Activated T-helper 1 cell treated with anti-CD3 and anti-CD28 coated beads, Interleukin-12 subunit alpha, Interleukin-12 subunit beta, Interleukin-2, Interleukin-4 antibody, amounts not matched to agents 30 ng/mL and 10 ng/mL and 1 ng/mL, durations not matched to agents 14 hours and 24 hours and 36 hours (primary cell): ENCODE measurements at regions not wholly inside any gene's neighbourhood (a gene's known extent, or its start where the extent isn't known, plus 50 kb on each side); places are given as distances from the start of the nearest gene placed in this dataset.

Experiments
- DNase-seq: peaks from one replicate; pipeline ENCODE4 v3.0.0; 2021; ENCODE audit warnings: low spot score
- H3K27ac Mint-ChIP-seq: one replicate; pipeline ENCODE4 v1.8.0; 2021; ENCODE audit warnings: mild to moderate bottlenecking, mixed read lengths
- H3K27me3 Mint-ChIP-seq: one replicate; pipeline ENCODE4 v1.8.0; 2022; ENCODE audit warnings: mild to moderate bottlenecking, moderate library complexity, mixed read lengths; ENCODE audit not compliant: insufficient read depth
- H3K36me3 Mint-ChIP-seq: one replicate; pipeline ENCODE4 v1.8.0; 2021; ENCODE audit warnings: low read depth, mixed read lengths
- H3K4me1 Mint-ChIP-seq: one replicate; pipeline ENCODE4 v1.8.0; 2021; ENCODE audit warnings: low read depth, mixed read lengths
- H3K4me3 Mint-ChIP-seq: one replicate; pipeline ENCODE4 v1.8.0; 2021; ENCODE audit warnings: mild to moderate bottlenecking, moderate library complexity, mixed read lengths
- H3K9me3 Mint-ChIP-seq: one replicate; pipeline ENCODE4 v1.8.0; 2021; ENCODE audit warnings: mixed read lengths
- intact Hi-C: fragments of 100-400 bp; cut with micrococcal nuclease; formaldehyde crosslinking; loops from one replicate; pipeline ENCODE4 v1.15.1; 2024

DNA sequence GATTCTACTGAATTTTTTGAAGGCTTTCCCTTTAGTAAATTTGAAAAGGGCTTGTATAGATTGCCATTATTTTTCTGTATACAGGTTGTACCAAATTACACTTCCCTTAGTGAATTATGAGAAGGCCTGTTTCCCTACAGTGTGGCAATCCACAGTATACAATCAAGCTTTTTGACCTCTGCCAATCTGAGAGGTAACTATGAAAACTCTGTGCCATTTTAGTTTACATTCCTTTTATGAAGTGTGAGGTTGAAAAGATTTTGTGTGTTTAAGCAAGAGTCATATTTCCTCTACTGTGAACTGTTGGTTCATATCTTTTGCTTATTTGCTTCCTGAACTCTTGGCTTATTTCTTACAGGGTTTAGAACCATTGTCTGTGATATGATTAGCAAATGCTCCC is 432.5 kb downstream of the KCNA4 start:
- no peak overlapping the region for H3K27ac Mint-ChIP-seq
- no peaks in the 10 kb centered on the region for H3K4me1 Mint-ChIP-seq
- DNase-seq, result no peak
- peaks cover 19% of the 10 kb centered on the region for H3K9me3 Mint-ChIP-seq
- no peak overlapping the region for H3K4me3 Mint-ChIP-seq
- H3K27me3 Mint-ChIP-seq, result no peaks in the 10 kb centered on the region
- intact Hi-C loops, result no loop called here
- no peaks in the 10 kb centered on the region for H3K36me3 Mint-ChIP-seq

GRCh38 chr11:29578806-29579205 is 438.0 kb downstream of the KCNA4 start:
- Mint-ChIP-seq H3K27ac (no peak overlapping the region), H3K36me3 (no peaks in the 10 kb centered on the region), H3K4me1 (no peaks in the 10 kb centered on the region), H3K27me3 (no peaks in the 10 kb centered on the region), H3K4me3 (no peak overlapping the region), H3K9me3 (peaks cover 13% of the 10 kb centered on the region)
- DNase-seq, result no peak
- intact Hi-C loops, result no loop called here

- Mint-ChIP-seq H3K36me3 (no peaks in the 10 kb centered on the region), H3K9me3 (peaks cover 5% of the 10 kb centered on the region), H3K4me1 (no peaks in the 10 kb centered on the region), H3K4me3 (no peak overlapping the region), H3K27me3 (no peaks in the 10 kb centered on the region), H3K27ac (no peak overlapping the region)
- DNase-seq, result no peak
- intact Hi-C loops, result no loop called here
Measured at GRCh38 chr11:29564486-29564885, 452.3 kb downstream of the KCNA4 start.

DNA sequence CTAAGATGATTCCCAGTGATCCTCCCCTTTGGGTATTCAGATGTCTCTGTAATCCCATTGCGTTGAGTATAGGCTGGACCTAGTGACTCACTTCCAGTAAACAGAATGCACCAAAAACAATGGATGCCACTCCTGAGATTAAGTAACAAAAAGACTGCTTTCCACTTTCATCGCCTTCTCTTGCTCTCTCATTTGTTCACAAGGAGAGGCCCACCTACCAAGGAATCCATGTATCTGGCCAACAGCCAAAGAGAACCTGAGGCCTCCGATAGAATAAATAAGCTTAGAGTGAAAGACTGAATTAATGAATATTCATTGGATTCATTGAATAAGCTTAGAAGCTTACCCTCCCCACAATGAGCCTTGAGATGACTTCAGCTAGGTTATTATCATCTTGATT is 454.6 kb downstream of the KCNA4 start:
- intact Hi-C loops, result no loop called here
- H3K9me3 Mint-ChIP-seq, result peaks cover 9% of the 10 kb centered on the region
- H3K4me3 Mint-ChIP-seq, result no peak overlapping the region
- no peak overlapping the region for H3K27ac Mint-ChIP-seq
- DNase-seq, result no peak
- H3K27me3 Mint-ChIP-seq, result no peaks in the 10 kb centered on the region
- no peaks in the 10 kb centered on the region for H3K36me3 Mint-ChIP-seq
- H3K4me1 Mint-ChIP-seq, result no peaks in the 10 kb centered on the region

DNA sequence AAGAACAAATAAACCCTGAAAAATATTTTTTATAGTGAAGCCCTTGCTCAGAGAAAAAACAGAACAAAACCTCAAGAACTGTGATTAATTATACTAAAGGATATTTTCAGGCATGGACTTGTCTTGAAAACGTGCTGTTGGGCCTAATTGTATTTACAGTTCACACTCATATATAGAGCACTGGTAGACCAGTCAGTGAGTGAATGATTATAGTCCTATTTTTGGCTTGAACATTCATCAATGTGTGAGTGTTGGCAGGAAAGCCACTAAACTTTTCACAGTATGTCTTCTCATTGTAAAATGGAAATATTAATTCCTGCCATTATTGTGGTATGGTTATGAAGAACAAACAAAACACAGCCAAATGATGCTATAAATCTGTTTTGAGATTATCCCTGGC is 462.8 kb downstream of the KCNA4 start:
- peaks cover 13% of the 10 kb centered on the region for H3K9me3 Mint-ChIP-seq
- no peaks in the 10 kb centered on the region for H3K4me1 Mint-ChIP-seq
- no peak for DNase-seq

DNA sequence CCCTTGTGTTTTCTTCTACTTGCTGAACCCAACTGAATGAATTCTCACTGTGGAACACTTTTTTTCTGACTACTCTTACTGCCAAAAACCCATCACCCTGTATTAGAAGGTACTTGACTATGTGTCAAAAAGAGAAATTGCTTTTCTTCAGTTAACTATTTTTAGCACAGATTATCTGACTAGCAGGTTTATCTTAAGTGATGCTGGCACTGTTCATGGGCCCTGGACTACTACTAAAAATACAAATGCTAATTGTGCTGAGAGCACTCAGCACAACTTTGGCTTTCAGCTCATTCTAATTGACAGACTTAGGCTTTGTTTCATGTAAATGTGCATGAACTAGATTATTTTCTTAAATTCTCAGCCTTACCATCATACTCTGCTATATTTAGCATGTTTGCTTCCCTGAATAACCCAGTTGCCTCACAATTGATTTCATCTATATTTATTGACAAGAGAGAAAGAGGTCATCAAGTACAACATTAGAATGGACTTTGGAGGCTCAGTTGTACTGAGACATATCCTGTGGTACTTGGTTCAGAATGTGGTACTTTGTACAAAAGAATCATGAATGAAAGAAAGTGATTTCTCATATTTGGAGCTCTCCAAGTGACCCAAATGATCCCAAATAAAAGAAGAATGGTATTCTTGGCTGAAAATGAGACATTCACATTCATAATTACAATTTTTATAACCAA is 478.3 kb downstream of the KCNA4 start:
- H3K36me3 Mint-ChIP-seq, result no peaks in the 10 kb centered on the region
- H3K9me3 Mint-ChIP-seq, result no peaks in the 10 kb centered on the region
- H3K27me3 Mint-ChIP-seq, result no peaks in the 10 kb centered on the region
- no peak for DNase-seq
- H3K4me1 Mint-ChIP-seq, result no peaks in the 10 kb centered on the region
- no peak overlapping the region for H3K4me3 Mint-ChIP-seq
- H3K27ac Mint-ChIP-seq, result no peak overlapping the region
- intact Hi-C loops, result no loop called here

More for the DNA sequence above, 462.8 kb downstream of the KCNA4 start:
- intact Hi-C loops, result no loop called here
- Mint-ChIP-seq H3K27me3 (no peaks in the 10 kb centered on the region), H3K36me3 (no peaks in the 10 kb centered on the region), H3K27ac (no peak overlapping the region), H3K4me3 (no peak overlapping the region)

GRCh38 chr11:29534836-29535235 is 482.0 kb downstream of the KCNA4 start:
- Mint-ChIP-seq H3K27me3 (no peaks in the 10 kb centered on the region), H3K4me3 (no peak overlapping the region), H3K27ac (no peak overlapping the region), H3K9me3 (no peaks in the 10 kb centered on the region), H3K4me1 (no peaks in the 10 kb centered on the region), H3K36me3 (no peaks in the 10 kb centered on the region)
- no peak for DNase-seq
- intact Hi-C loops, result no loop called here

- no peak for DNase-seq
- Mint-ChIP-seq H3K27ac (no peak overlapping the region), H3K9me3 (no peaks in the 10 kb centered on the region), H3K4me3 (no peak overlapping the region), H3K36me3 (no peaks in the 10 kb centered on the region), H3K27me3 (no peaks in the 10 kb centered on the region), H3K4me1 (no peaks in the 10 kb centered on the region)
- intact Hi-C loops, result no loop called here
Measured at GRCh38 chr11:29530961-29531360, 485.9 kb downstream of the KCNA4 start.

GRCh38 chr11:29527391-29527936 is 489.4 kb downstream of the KCNA4 start:
- no peak for DNase-seq
- H3K27ac Mint-ChIP-seq, result no peak overlapping the region

GRCh38 chr11:29518389-29519174 is 498.2 kb downstream of the KCNA4 start:
- no peaks in the 10 kb centered on the region for H3K36me3 Mint-ChIP-seq
- no peaks in the 10 kb centered on the region for H3K4me1 Mint-ChIP-seq
- no peaks in the 10 kb centered on the region for H3K27me3 Mint-ChIP-seq
- intact Hi-C loops, result no loop called here
- DNase-seq, result no peak
- no peak overlapping the region for H3K27ac Mint-ChIP-seq
- no peak overlapping the region for H3K4me3 Mint-ChIP-seq
- peaks cover 30% of the 10 kb centered on the region for H3K9me3 Mint-ChIP-seq

More at GRCh38 chr11:29527391-29527936, 489.4 kb downstream of the KCNA4 start:
- H3K36me3 Mint-ChIP-seq, result no peaks in the 10 kb centered on the region
- intact Hi-C loops, result no loop called here
- H3K9me3 Mint-ChIP-seq, result peaks cover 8% of the 10 kb centered on the region
- no peak overlapping the region for H3K4me3 Mint-ChIP-seq
- no peaks in the 10 kb centered on the region for H3K27me3 Mint-ChIP-seq
- no peaks in the 10 kb centered on the region for H3K4me1 Mint-ChIP-seq

DNA sequence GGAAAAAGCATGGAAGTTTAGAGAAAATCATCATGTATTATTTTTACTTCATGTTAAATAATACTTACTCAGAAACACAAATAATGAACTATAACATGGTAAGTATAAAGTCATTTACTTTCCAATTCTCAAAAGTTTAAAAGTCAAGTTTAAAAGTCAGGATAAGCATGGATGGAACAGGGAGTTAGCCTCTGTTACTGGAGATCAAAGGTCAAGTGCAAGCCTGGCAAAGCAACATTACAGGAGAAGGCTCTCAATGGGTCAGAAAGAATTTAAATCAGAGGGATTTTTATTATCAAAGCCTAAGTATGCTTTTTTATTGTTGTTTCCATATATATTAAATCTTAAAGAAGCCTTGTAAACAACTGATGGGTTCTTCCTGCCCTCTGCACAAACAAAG is 505.4 kb downstream of the KCNA4 start:
- H3K36me3 Mint-ChIP-seq, result no peaks in the 10 kb centered on the region
- H3K9me3 Mint-ChIP-seq, result no peaks in the 10 kb centered on the region
- intact Hi-C loops, result no loop called here
- DNase-seq, result no peak
- H3K27me3 Mint-ChIP-seq, result no peaks in the 10 kb centered on the region
- no peak overlapping the region for H3K4me3 Mint-ChIP-seq
- H3K4me1 Mint-ChIP-seq, result no peaks in the 10 kb centered on the region
- H3K27ac Mint-ChIP-seq, result no peak overlapping the region

GRCh38 chr11:29507376-29507775 is 509.5 kb downstream of the KCNA4 start:
- Mint-ChIP-seq H3K27me3 (no peaks in the 10 kb centered on the region), H3K9me3 (no peaks in the 10 kb centered on the region), H3K36me3 (no peaks in the 10 kb centered on the region), H3K4me1 (no peaks in the 10 kb centered on the region), H3K27ac (no peak overlapping the region), H3K4me3 (no peak overlapping the region)
- intact Hi-C loops, result no loop called here
- no peak for DNase-seq

DNA sequence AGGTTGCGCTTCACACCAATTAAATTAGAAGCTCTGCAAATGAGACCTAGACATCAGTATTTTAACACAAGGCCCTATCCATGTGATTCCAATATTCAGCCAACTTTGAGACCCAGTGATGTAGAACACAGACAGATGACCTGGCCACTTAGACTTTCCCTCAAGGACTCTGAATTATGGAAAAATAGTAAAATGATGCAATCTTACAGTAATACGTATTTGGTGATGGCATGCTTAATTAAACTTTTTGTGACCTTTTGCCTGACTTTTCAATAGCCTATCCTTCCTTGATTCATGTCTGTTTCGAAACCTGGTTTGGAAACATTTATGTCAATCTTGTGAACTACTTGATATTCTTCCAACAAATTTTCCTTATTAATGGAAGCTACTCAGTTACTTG is 521.2 kb downstream of the KCNA4 start:
- Mint-ChIP-seq H3K27me3 (no peaks in the 10 kb centered on the region), H3K4me1 (no peaks in the 10 kb centered on the region), H3K9me3 (peaks cover 11% of the 10 kb centered on the region), H3K36me3 (no peaks in the 10 kb centered on the region), H3K4me3 (no peak overlapping the region), H3K27ac (no peak overlapping the region)
- DNase-seq, result no peak
- intact Hi-C loops, result no loop called here
